ENCODE measurements at regions not wholly inside any gene's neighbourhood (a gene's known extent, or its start where the extent isn't known, plus 50 kb on each side); places are given as distances from the start of the nearest gene placed in this dataset.
"Not testable (repeated sequence)": the region's sequence is repeated elsewhere in the genome, so short reads cannot be mapped to it uniquely, and the experiment has no call there.

GRCh38 chrX:27087176-27087575 is 376.0 kb downstream of the PPP4R3C start:
- H3K4me3 ChIP-seq; H3K36me3 ChIP-seq (ENCODE audit: insufficient read depth); H3K4me1 ChIP-seq (ENCODE audit: insufficient read depth); H3K27ac Mint-ChIP-seq; H3K4me3 Mint-ChIP-seq; H3K27ac ChIP-seq (ENCODE audit: low read depth); H3K4me1 Mint-ChIP-seq; DNase-seq (ENCODE audit: low spot score); H3K9me3 Mint-ChIP-seq; ATAC-seq; H3K27me3 ChIP-seq (ENCODE audit: insufficient read depth); H3K79me2 ChIP-seq (replicated peaks; ENCODE audit: insufficient read depth); H3K9me2 ChIP-seq (ENCODE audit: insufficient read depth); H4K20me1 ChIP-seq (replicated peaks; ENCODE audit: insufficient read depth); H3K4me2 ChIP-seq; H3K27me3 Mint-ChIP-seq (ENCODE audit: insufficient read depth, low read depth, poor library complexity); H2AFZ ChIP-seq; H3K36me3 Mint-ChIP-seq (ENCODE audit: low read depth); H3F3A ChIP-seq (replicated peaks; ENCODE audit: low read depth): not testable (repeated sequence)

- H3K9me3 Mint-ChIP-seq, result no peaks in the 10 kb centered on the region
- TF ChIP-seq ZNF462 (CRISPR knock-in tag; IDR thresholded peaks at IDR 0.05) (no peak), POLR2AphosphoS5 (IDR thresholded peaks at IDR 0.05; ENCODE audit: low read depth) (no peak), EZH2 (IDR thresholded peaks at IDR 0.05; ENCODE audit: low read depth, unreplicated experiment) (no peak), NANOG (IDR thresholded peaks at IDR 0.05; ENCODE audit: borderline replicate concordance) (no peak), ZNF331 (CRISPR knock-in tag; IDR thresholded peaks at IDR 0.05; ENCODE audit: low read depth) (no peak), EZH2phosphoT487 (IDR thresholded peaks at IDR 0.05; ENCODE audit: unreplicated experiment) (no peak), CREB1 (CRISPR knock-in tag; IDR thresholded peaks at IDR 0.05; ENCODE audit: low read depth) (no peak), ZNF114 (CRISPR knock-in tag; IDR thresholded peaks at IDR 0.05) (no peak), REST (IDR thresholded peaks at IDR 0.05; ENCODE audit: unreplicated experiment) (no peak), JUNB (IDR thresholded peaks at IDR 0.05; ENCODE audit: unreplicated experiment) (no peak), STAT1 (IDR thresholded peaks at IDR 0.05; ENCODE audit: unreplicated experiment) (no peak)
- TF ChIP-seq, protein P1, sequence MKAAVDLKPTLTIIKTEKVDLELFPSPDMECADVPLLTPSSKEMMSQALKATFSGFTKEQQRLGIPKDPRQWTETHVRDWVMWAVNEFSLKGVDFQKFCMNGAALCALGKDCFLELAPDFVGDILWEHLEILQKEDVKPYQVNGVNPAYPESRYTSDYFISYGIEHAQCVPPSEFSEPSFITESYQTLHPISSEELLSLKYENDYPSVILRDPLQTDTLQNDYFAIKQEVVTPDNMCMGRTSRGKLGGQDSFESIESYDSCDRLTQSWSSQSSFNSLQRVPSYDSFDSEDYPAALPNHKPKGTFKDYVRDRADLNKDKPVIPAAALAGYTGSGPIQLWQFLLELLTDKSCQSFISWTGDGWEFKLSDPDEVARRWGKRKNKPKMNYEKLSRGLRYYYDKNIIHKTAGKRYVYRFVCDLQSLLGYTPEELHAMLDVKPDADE (IDR thresholded peaks at IDR 0.05), result no peak
Measured at GRCh38 chrX:27086237-27086636, 376.9 kb downstream of the PPP4R3C start.

More at GRCh38 chrX:27086237-27086636, 376.9 kb downstream of the PPP4R3C start:
- no peaks in the 10 kb centered on the region for H3K4me1 ChIP-seq (ENCODE audit: insufficient read depth)
- no peaks in the 10 kb centered on the region for H3K9me2 ChIP-seq (ENCODE audit: insufficient read depth)
- H3K36me3 ChIP-seq (ENCODE audit: insufficient read depth), result no peaks in the 10 kb centered on the region
- H3K79me2 ChIP-seq (replicated peaks; ENCODE audit: insufficient read depth), result no peaks in the 10 kb centered on the region
- Mint-ChIP-seq H3K36me3 (ENCODE audit: low read depth) (no peaks in the 10 kb centered on the region), H3K27me3 (ENCODE audit: insufficient read depth, low read depth, poor library complexity) (no peaks in the 10 kb centered on the region), H3K27ac (no peak overlapping the region), H3K4me3 (no peak overlapping the region), H3K4me1 (no peaks in the 10 kb centered on the region)
- no peaks in the 10 kb centered on the region for H4K20me1 ChIP-seq (replicated peaks; ENCODE audit: insufficient read depth)
- H2AFZ ChIP-seq, result no peak overlapping the region
- ATAC-seq (no peak), DNase-seq (ENCODE audit: low spot score) (no peak)
- no peaks in the 10 kb centered on the region for H3K27me3 ChIP-seq (ENCODE audit: insufficient read depth)
- no peak overlapping the region for H3K27ac ChIP-seq (ENCODE audit: low read depth)
- no peak overlapping the region for H3K4me2 ChIP-seq
- no peaks in the 10 kb centered on the region for H3F3A ChIP-seq (replicated peaks; ENCODE audit: low read depth)
- H3K4me3 ChIP-seq, result no peak overlapping the region

All from GM23338 (cell line).